ENCODE measurements at regions not wholly inside any gene's neighbourhood (a gene's known extent, or its start where the extent isn't known, plus 50 kb on each side); places are given as distances from the start of the nearest gene placed in this dataset.

DNA sequence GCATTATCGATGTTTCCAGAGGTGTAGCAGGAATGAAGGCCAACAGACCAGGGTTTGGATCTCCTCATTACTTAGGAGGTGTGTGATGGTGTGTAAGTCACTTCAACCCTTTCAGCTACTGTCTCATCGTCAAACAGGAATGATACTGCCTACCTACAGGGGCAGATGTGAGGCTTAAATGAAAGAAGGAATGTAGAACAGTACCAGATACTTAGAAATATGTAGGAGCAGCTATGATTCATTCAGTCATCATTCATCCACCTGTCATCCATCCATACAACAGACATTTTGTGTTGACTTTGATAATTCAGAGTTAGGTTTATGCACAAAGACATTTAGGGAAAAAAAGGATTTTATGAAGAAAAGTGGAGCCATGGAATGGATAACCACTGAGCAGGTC is 486.9 kb upstream of the DAB1 start:
- Histone ChIP-seq H3K9ac (ENCODE audit: low read length in 3 of 3) (no peak overlapping the region), H3K27ac (ENCODE audit: low read depth in 2 of 2, low read length in 2 of 2) (no peak overlapping the region), H3K9me3 (ENCODE audit: control insufficient read depth in 2 of 3, insufficient read depth in 1 of 3, low read length in 3 of 3) (no peaks in the 10 kb centered on the region), H3K27me3 (ENCODE audit: control insufficient read depth, insufficient read depth, low read length) (no peaks in the 10 kb centered on the region), H3K4me1 (ENCODE audit: control insufficient read depth in 2 of 3, insufficient read depth in 2 of 3, low read depth in 1 of 3, low read length in 3 of 3) (no peaks in the 10 kb centered on the region), H3K36me3 (ENCODE audit: control insufficient read depth in 2 of 3, insufficient read depth in 3 of 3, low read length in 3 of 3) (no peaks in the 10 kb centered on the region), H3K4me3 (ENCODE audit: low read length in 3 of 3) (no peak overlapping the region)
- DNase-seq (no peak), FAIRE-seq (no peak)
- intact Hi-C loops (cut with DNase I): loop anchor here (10.0 kb wide), 1 partner anchor 916 kb away; no protein-coding TSS in a partner anchor
- TF ChIP-seq, protein P1, sequence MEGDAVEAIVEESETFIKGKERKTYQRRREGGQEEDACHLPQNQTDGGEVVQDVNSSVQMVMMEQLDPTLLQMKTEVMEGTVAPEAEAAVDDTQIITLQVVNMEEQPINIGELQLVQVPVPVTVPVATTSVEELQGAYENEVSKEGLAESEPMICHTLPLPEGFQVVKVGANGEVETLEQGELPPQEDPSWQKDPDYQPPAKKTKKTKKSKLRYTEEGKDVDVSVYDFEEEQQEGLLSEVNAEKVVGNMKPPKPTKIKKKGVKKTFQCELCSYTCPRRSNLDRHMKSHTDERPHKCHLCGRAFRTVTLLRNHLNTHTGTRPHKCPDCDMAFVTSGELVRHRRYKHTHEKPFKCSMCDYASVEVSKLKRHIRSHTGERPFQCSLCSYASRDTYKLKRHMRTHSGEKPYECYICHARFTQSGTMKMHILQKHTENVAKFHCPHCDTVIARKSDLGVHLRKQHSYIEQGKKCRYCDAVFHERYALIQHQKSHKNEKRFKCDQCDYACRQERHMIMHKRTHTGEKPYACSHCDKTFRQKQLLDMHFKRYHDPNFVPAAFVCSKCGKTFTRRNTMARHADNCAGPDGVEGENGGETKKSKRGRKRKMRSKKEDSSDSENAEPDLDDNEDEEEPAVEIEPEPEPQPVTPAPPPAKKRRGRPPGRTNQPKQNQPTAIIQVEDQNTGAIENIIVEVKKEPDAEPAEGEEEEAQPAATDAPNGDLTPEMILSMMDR (IDR thresholded peaks at IDR 0.05; ENCODE audit: borderline replicate concordance, extremely low read depth, insufficient read depth): no peak

DNA sequence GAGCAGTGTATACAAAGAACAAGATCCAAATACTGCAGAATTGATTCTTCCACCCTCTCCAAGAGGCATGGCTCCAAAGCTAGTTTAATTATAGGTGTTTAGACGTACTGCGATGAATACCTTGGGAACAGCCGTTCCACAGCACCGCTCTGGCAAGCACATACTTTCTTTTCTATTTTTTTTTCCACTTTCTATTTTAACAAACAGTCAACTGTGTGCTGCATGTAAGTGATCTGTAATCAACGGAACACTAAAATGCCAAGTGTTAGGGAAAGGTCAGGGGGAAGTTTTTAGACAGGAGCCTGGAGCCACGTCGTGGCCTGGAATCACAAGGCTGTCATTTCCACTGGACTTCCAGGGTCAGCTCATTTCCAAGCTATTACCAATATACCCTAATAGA is 486.4 kb upstream of the DAB1 start:
- H3K27ac ChIP-seq (ENCODE audit: low read depth in 2 of 2, low read length in 2 of 2): no peak overlapping the region
- intact Hi-C loops (cut with DNase I): loop anchor here (10.0 kb wide), 1 partner anchor 916 kb away; no protein-coding TSS in a partner anchor
- no peak for FAIRE-seq

DNA sequence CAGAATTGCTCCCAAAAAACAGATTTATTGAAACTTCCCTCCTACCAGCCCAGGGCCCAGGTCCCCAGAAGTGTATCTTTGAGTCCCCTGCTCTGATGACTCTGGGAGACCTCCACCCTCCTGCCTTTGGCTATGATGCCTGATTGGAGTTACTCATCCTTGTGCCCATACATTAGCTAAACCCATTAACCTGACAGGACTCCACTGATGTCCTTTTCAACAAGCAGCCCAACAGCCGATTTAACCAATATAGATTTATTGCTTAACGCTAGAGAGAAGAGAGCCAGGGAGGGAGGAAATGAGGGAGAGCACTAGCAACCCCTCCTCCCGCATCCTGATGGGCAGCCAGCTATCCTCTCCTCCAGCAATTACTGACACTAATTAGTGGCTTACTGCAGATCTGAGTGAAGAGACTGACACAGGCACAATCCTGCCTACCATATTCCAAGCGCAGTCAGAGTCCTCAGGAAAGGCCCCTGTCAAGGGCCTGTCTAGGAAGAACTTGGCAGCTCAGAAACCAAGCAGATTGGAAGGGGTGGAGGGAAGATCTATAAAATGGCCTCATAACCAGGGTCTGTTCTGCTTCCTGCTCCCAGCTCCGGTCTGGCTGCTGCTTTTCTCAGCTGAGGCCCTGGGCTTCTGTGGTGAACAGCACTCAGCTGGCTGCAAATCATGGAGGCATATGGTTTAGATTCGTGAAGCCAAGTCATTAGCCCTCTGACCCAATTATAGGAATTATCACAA is 484.5 kb upstream of the DAB1 start:
- Histone ChIP-seq H3K9ac (ENCODE audit: low read length in 3 of 3) (no peak overlapping the region), H3K36me3 (ENCODE audit: control insufficient read depth in 2 of 3, insufficient read depth in 3 of 3, low read length in 3 of 3) (no peaks in the 10 kb centered on the region), H3K27me3 (ENCODE audit: control insufficient read depth, insufficient read depth, low read length) (no peaks in the 10 kb centered on the region), H3K27ac (ENCODE audit: low read depth in 2 of 2, low read length in 2 of 2) (no peak overlapping the region), H3K4me1 (ENCODE audit: control insufficient read depth in 2 of 3, insufficient read depth in 2 of 3, low read depth in 1 of 3, low read length in 3 of 3) (no peaks in the 10 kb centered on the region), H3K4me3 (ENCODE audit: low read length in 3 of 3) (no peak overlapping the region), H3K9me3 (ENCODE audit: control insufficient read depth in 2 of 3, insufficient read depth in 1 of 3, low read length in 3 of 3) (no peaks in the 10 kb centered on the region)
- intact Hi-C loops (cut with DNase I): no loop called here
- TF ChIP-seq, protein P1 (IDR thresholded peaks at IDR 0.05; ENCODE audit: borderline replicate concordance, extremely low read depth, insufficient read depth): no peak
- DNase-seq (peak in 2 of 5 donors; percentile 27 to 37), FAIRE-seq (no peak)

More for the DNA sequence above, 486.4 kb upstream of the DAB1 start:
- no peaks in the 10 kb centered on the region for H3K9me3 ChIP-seq (ENCODE audit: control insufficient read depth in 2 of 3, insufficient read depth in 1 of 3, low read length in 3 of 3)
- DNase-seq: no peak
- no peak overlapping the region for H3K9ac ChIP-seq (ENCODE audit: low read length in 3 of 3)
- no peaks in the 10 kb centered on the region for H3K27me3 ChIP-seq (ENCODE audit: control insufficient read depth, insufficient read depth, low read length)
- H3K4me3 ChIP-seq (ENCODE audit: low read length in 3 of 3): no peak overlapping the region
- H3K4me1 ChIP-seq (ENCODE audit: control insufficient read depth in 2 of 3, insufficient read depth in 2 of 3, low read depth in 1 of 3, low read length in 3 of 3): no peaks in the 10 kb centered on the region
- TF ChIP-seq, protein P1 (IDR thresholded peaks at IDR 0.05; ENCODE audit: borderline replicate concordance, extremely low read depth, insufficient read depth): no peak
- no peaks in the 10 kb centered on the region for H3K36me3 ChIP-seq (ENCODE audit: control insufficient read depth in 2 of 3, insufficient read depth in 3 of 3, low read length in 3 of 3)
